PC-3 (cell line): ENCODE measurements at regions not wholly inside any gene's neighbourhood (a gene's known extent, or its start where the extent isn't known, plus 50 kb on each side); places are given as distances from the start of the nearest gene placed in this dataset.

Experiments
- CTCF ChIP-seq: fragments of 300-600 bp; sonication (generic); conservative IDR thresholded peaks from 2 replicates; pipeline ENCODE4 v1.5.1; 2017; ENCODE audit warnings: antibody characterized with exemption, low read depth, mild to moderate bottlenecking, low read length
- EZH2 ChIP-seq: fragments of 300-600 bp; sonication (generic); IDR thresholded peaks from one replicate; pipeline ENCODE4 v1.6.1; 2017; ENCODE audit warnings: antibody characterized with exemption, mild to moderate bottlenecking, low read length; ENCODE audit not compliant: unreplicated experiment
- EZH2phosphoT487 ChIP-seq: fragments of 300-600 bp; sonication (generic); IDR thresholded peaks from 2 replicates; pipeline ENCODE4 v1.6.1; 2018; ENCODE audit warnings: mild to moderate bottlenecking, antibody characterized with exemption, low read length, borderline replicate concordance

DNA sequence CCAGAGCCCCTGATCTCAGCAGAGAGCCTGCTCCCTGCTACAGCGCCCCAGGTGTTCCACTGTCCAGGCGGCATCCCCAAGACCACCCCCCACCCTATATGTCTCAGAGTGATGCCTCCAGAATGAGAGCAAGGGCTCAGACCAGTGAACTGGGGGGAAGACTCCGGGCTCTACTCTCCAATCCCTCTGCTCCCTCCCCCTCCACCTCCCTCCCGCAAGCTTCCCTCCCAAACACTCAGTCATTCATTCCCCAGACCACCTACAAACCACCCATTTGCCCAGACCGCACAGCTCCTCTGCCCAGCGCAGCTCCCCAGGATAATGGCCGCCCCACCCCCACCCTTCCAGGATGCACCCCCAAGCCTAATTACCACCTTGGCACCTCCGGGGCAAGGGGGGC, 59.4 kb upstream of the TAC4 start:
- TF ChIP-seq CTCF (no peak), EZH2 (no peak), EZH2phosphoT487 (no peak)
